ENCODE measurements at regions not wholly inside any gene's neighbourhood (a gene's known extent, or its start where the extent isn't known, plus 50 kb on each side); places are given as distances from the start of the nearest gene placed in this dataset.

DNA sequence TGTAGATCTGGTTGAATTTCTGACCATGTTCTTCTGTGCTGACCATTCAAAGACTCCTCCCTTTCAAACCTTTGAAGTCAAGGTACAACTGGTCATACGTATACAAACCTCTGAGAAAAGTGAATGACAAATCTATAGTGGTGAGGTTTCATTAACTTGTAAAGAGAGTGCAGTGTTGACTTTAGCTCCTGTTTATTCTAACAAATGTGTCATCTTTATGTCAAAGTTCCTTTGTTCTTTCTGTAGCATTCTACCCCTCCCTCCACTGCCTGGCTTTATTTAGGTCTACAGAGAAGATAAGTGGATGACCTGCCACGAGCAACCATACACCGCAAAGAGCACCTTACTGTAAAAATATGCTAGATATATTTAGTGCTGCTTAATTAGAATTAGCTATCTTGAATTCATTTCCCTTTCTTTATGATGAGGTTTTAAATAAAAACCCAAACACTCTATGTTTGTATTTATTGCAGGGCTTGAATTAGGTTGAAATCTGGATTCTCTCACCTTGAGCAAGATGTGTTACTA lies 520.0 kb upstream of the CDH11 start:
- TF ChIP-seq, protein P1, sequence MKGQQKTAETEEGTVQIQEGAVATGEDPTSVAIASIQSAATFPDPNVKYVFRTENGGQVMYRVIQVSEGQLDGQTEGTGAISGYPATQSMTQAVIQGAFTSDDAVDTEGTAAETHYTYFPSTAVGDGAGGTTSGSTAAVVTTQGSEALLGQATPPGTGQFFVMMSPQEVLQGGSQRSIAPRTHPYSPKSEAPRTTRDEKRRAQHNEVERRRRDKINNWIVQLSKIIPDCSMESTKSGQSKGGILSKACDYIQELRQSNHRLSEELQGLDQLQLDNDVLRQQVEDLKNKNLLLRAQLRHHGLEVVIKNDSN (IDR thresholded peaks at IDR 0.05): no peak
- TF ChIP-seq EP300 (IDR thresholded peaks at IDR 0.05; ENCODE audit: borderline replicate concordance): no peak
- TF ChIP-seq TAF1 (IDR thresholded peaks at IDR 0.05; ENCODE audit: low read depth): no peak
- TF ChIP-seq CREB1 (IDR thresholded peaks at IDR 0.05; ENCODE audit: low read depth): no peak
- no peak for TF ChIP-seq RAD21 (IDR thresholded peaks at IDR 0.05; ENCODE audit: low read depth)
- TF ChIP-seq, protein P2, sequence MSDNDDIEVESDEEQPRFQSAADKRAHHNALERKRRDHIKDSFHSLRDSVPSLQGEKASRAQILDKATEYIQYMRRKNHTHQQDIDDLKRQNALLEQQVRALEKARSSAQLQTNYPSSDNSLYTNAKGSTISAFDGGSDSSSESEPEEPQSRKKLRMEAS (IDR thresholded peaks at IDR 0.05): no peak
- no peak for TF ChIP-seq CEBPB (IDR thresholded peaks at IDR 0.05)
- no peak for TF ChIP-seq TCF12 (IDR thresholded peaks at IDR 0.05; ENCODE audit: low read depth)
- no peak for TF ChIP-seq ZBTB7A (IDR thresholded peaks at IDR 0.05; ENCODE audit: low read depth)

Data from Ishikawa (cell line).